ENCODE measurements at regions not wholly inside any gene's neighbourhood (a gene's known extent, or its start where the extent isn't known, plus 50 kb on each side); places are given as distances from the start of the nearest gene placed in this dataset.
"Not testable (repeated sequence)": the region's sequence is repeated elsewhere in the genome, so short reads cannot be mapped to it uniquely, and the experiment has no call there.

- Mint-ChIP-seq H3K4me1 (ENCODE audit: low read depth) (no peaks in the 10 kb centered on the region), H3K27ac (no peak overlapping the region), H3K9me3 (ENCODE audit: low read depth) (peaks cover 18% of the 10 kb centered on the region), H3K27me3 (no peaks in the 10 kb centered on the region), H3K36me3 (ENCODE audit: insufficient read depth) (no peaks in the 10 kb centered on the region), H3K4me3 (ENCODE audit: low read depth) (no peak overlapping the region)
- DNase-seq (ENCODE audit: low spot score, unreplicated experiment): no peak
- no peak for TF ChIP-seq CTCF (IDR thresholded peaks at IDR 0.05; ENCODE audit: unreplicated experiment)
These were observed 443.5 kb downstream of the OTOL1 start for GRCh38 chr3:161939918-161940620.

- peaks cover 23% of the 10 kb centered on the region for H3K9me3 Mint-ChIP-seq (ENCODE audit: low read depth)
These were observed 444.0 kb downstream of the OTOL1 start for GRCh38 chr3:161940621-161940965.

GRCh38 chr3:161941891-161942290, 445.3 kb downstream of the OTOL1 start:
- Mint-ChIP-seq H3K36me3 (ENCODE audit: insufficient read depth) (no peaks in the 10 kb centered on the region), H3K27ac (no peak overlapping the region), H3K4me1 (ENCODE audit: low read depth) (no peaks in the 10 kb centered on the region), H3K9me3 (ENCODE audit: low read depth) (peaks cover 20% of the 10 kb centered on the region), H3K4me3 (ENCODE audit: low read depth) (no peak overlapping the region), H3K27me3 (no peaks in the 10 kb centered on the region)
- no peak for TF ChIP-seq CTCF (IDR thresholded peaks at IDR 0.05; ENCODE audit: unreplicated experiment)
- no peak for DNase-seq (ENCODE audit: low spot score, unreplicated experiment)

More at GRCh38 chr3:161940621-161940965, 444.0 kb downstream of the OTOL1 start:
- no peaks in the 10 kb centered on the region for H3K36me3 Mint-ChIP-seq (ENCODE audit: insufficient read depth)
- TF ChIP-seq CTCF (IDR thresholded peaks at IDR 0.05; ENCODE audit: unreplicated experiment): no peak
- no peaks in the 10 kb centered on the region for H3K4me1 Mint-ChIP-seq (ENCODE audit: low read depth)
- no peaks in the 10 kb centered on the region for H3K27me3 Mint-ChIP-seq
- H3K27ac Mint-ChIP-seq: no peak overlapping the region
- no peak overlapping the region for H3K4me3 Mint-ChIP-seq (ENCODE audit: low read depth)
- no peak for DNase-seq (ENCODE audit: low spot score, unreplicated experiment)

- H3K4me1 Mint-ChIP-seq (ENCODE audit: low read depth); H3K36me3 Mint-ChIP-seq (ENCODE audit: insufficient read depth); H3K27ac Mint-ChIP-seq; H3K4me3 Mint-ChIP-seq (ENCODE audit: low read depth); DNase-seq (ENCODE audit: low spot score, unreplicated experiment); H3K9me3 Mint-ChIP-seq (ENCODE audit: low read depth); H3K27me3 Mint-ChIP-seq: not testable (repeated sequence)
These were observed 447.3 kb downstream of the OTOL1 start for GRCh38 chr3:161943801-161944345.

GRCh38 chr3:161946443-161946960, 449.9 kb downstream of the OTOL1 start:
- no peak for DNase-seq (ENCODE audit: low spot score, unreplicated experiment)
- H3K36me3 Mint-ChIP-seq (ENCODE audit: insufficient read depth): no peaks in the 10 kb centered on the region
- H3K9me3 Mint-ChIP-seq (ENCODE audit: low read depth): peaks cover 10% of the 10 kb centered on the region

More at GRCh38 chr3:161946443-161946960, 449.9 kb downstream of the OTOL1 start:
- H3K27ac Mint-ChIP-seq: no peak overlapping the region
- no peaks in the 10 kb centered on the region for H3K27me3 Mint-ChIP-seq
- no peaks in the 10 kb centered on the region for H3K4me1 Mint-ChIP-seq (ENCODE audit: low read depth)
- no peak for TF ChIP-seq CTCF (IDR thresholded peaks at IDR 0.05; ENCODE audit: unreplicated experiment)
- H3K4me3 Mint-ChIP-seq (ENCODE audit: low read depth): no peak overlapping the region

Data from progenitor cell of endocrine pancreas (in vitro differentiated cells).